ENCODE measurements at regions not wholly inside any gene's neighbourhood (a gene's known extent, or its start where the extent isn't known, plus 50 kb on each side); places are given as distances from the start of the nearest gene placed in this dataset.
"Not testable (repeated sequence)": the region's sequence is repeated elsewhere in the genome, so short reads cannot be mapped to it uniquely, and the experiment has no call there.

DNA sequence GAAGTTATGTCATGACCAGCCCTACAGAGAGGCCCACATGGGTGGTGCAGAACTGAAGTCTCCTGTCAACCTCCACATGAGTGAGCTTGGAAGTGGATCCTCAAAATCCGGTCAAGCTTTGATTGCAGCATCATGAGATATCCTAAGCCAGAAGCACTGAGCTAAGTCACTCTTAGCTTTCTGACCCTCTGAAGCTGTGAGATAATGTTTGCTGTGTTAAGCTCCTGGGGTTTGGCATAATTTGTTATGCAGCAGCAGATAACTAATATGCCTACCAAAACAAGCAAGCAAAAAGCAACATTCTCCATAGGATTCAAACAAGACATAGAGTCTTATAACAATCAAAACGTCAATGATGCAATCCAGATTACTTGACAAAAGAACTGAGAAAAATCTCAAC, 87.6 kb upstream of the GRIN2B start:
- TF ChIP-seq, protein P1, sequence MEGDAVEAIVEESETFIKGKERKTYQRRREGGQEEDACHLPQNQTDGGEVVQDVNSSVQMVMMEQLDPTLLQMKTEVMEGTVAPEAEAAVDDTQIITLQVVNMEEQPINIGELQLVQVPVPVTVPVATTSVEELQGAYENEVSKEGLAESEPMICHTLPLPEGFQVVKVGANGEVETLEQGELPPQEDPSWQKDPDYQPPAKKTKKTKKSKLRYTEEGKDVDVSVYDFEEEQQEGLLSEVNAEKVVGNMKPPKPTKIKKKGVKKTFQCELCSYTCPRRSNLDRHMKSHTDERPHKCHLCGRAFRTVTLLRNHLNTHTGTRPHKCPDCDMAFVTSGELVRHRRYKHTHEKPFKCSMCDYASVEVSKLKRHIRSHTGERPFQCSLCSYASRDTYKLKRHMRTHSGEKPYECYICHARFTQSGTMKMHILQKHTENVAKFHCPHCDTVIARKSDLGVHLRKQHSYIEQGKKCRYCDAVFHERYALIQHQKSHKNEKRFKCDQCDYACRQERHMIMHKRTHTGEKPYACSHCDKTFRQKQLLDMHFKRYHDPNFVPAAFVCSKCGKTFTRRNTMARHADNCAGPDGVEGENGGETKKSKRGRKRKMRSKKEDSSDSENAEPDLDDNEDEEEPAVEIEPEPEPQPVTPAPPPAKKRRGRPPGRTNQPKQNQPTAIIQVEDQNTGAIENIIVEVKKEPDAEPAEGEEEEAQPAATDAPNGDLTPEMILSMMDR (IDR thresholded peaks at IDR 0.05) = no peak

DNA sequence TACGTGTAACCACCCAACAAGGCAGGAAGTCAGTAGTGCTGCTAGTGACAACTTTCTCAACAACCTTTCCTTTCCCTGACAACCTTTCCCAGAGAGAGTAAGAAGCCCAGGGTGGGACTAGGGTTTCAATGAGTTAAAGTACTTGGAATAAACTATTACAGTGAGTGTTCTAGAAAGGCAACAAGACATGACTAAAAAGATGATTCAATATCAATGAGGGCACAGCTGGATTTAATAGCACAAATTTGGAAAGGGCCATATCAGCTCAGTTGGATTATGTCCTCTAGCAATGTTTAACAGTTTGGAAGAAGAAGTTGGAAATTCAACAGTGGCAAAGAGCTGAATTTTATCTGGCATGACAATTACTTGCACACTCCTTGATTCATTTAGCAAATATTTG, 90.4 kb upstream of the GRIN2B start:
- TF ChIP-seq, protein P1 (IDR thresholded peaks at IDR 0.05) = no peak
- DNase-seq (ENCODE audit: low spot score) = no peak
- Histone ChIP-seq H3K27ac (no peak overlapping the region), H3K4me3 (no peak overlapping the region)

More for the DNA sequence above, 87.6 kb upstream of the GRIN2B start:
- no peak overlapping the region for H3K27ac ChIP-seq
- no peak overlapping the region for H3K4me3 ChIP-seq
- DNase-seq (ENCODE audit: low spot score) = no peak

DNA sequence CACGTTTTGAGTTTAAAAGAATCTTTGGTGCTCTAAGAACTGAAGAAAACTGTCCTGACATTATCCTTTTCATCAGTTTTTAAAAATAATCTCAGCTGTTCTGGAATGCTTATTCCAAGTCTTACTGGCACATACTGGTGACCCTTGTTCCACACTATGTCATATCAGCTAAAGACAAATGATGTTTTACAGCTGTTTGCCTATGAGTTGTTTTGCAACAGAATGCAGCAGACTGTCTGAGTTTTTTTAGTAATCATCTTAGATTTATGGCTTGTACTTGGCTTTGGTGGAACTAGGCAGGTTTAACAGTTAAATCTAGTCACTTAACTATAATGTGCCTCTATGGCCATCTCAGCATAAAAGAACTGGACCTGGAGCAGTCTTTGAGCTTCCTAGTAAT, 91.6 kb upstream of the GRIN2B start:
- DNase-seq (ENCODE audit: low spot score) = no peak
- TF ChIP-seq, protein P1 (IDR thresholded peaks at IDR 0.05) = no peak
- Histone ChIP-seq H3K27ac (no peak overlapping the region), H3K4me3 (no peak overlapping the region)

DNA sequence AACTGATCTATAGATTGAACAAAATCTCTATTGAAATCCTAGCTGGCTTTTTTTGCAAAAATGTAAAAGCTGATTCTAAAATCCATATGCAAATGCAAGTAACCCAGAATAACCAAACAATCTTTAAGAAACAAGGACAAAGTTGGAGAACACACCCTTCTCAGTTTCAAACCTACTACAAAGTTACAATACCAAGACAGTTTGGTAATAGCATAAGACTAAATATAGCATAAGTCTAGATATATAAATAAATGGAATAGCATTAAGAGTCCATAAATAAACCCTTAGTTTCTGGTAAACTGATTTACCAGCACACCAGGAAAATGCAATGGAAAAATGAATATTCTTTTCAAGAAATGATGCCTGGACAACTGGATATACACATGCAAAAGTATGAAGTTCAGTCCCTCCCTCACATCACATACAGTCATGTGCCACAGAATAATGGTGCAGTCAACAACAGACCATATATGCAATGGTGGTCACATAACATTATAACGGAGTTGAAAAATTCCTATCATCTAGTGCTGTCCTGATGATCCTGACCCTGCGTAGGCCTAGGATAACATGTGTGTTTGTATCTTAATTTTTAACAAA, 94.5 kb upstream of the GRIN2B start:
- DNase-seq (ENCODE audit: low spot score) = no peak
- Histone ChIP-seq H3K27ac (no peak overlapping the region), H3K4me3 (no peak overlapping the region)
- TF ChIP-seq, protein P1 (IDR thresholded peaks at IDR 0.05) = no peak

DNA sequence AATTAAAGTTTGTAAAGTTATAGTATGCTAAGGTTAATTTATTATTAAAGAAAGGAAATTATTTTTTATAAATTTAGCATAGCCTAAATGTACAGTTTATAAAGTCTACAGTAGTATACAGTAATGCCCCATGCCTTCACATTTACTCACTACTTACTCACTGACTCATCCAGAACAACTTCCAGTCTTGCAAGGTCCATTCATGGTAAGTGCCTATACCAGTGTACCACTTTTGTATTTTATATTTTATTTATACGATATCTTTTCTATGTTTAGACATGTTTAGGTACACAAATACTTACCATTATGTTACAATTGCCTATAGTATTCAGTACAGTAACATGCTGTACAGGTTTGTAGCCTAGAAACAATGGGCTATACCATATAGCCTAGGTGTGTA, 95.1 kb upstream of the GRIN2B start:
- Histone ChIP-seq H3K27ac (no peak overlapping the region), H3K4me3 (no peak overlapping the region)
- DNase-seq (ENCODE audit: low spot score) = no peak
- TF ChIP-seq, protein P1 (IDR thresholded peaks at IDR 0.05) = no peak

DNA sequence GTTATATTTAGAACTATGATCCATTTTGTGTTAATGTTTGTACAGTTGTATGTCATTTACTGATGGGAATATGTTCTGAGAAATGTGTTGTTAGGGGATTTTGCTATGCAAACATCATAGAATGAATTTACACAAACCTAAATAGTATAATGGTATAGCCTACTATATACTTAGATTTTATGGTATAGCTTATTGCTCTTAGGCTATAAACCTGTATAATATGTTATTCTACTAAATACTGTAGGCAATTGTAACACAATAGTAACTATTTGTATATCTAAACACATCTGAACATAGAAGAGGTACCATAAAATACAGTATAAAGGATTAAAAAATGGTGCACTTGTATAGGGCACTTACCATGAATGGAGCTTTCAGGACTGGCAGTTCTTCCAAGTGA, 105.4 kb upstream of the GRIN2B start:
- TF ChIP-seq, protein P1 (IDR thresholded peaks at IDR 0.05) = no peak
- no peak overlapping the region for H3K4me3 ChIP-seq
- DNase-seq (ENCODE audit: low spot score) = no peak
- no peak overlapping the region for H3K27ac ChIP-seq

DNA sequence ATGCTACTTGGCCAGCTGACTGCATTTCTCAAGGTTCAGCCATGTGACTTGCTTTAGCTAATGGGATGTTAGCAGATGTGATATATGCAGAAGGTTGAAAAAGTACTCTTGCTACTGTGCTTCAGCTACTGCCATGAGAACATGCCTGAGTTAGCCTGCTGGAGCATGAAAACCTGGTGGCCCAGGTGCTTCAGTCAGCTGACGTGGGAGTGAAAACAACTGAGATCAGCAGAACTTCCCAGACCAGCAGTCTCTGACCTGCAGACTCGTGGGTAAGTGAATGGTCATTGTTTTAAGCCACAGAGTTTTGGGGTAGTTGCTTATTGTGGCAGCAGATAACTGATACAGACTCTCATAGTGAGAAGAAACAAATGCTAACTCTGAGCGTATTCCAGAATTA, 118.6 kb upstream of the GRIN2B start:
- TF ChIP-seq, protein P1 (IDR thresholded peaks at IDR 0.05) = no peak
- H3K27ac ChIP-seq = no peak overlapping the region
- no peak overlapping the region for H3K4me3 ChIP-seq
- DNase-seq (ENCODE audit: low spot score) = no peak

DNA sequence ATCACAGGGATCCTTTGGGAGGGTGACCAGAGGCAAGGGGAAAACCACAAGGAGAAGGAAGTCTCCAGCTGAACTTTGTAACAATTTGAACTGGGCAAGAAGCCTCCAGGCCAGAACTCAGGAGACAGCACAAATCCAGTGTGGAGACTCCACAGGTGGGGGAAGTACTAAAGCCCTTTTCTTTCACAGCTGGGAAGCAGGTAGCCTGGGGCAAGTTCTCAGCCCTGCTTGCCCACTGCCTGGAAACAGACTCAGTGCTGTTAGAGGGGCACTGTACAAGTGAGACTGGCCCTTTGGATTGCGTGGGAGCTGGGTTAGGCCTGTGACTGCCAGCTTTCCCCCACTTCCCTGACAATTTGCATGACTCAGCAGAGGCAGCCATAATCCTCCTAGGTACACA, 120.2 kb upstream of the GRIN2B start:
- not testable (repeated sequence) for H3K27ac ChIP-seq; H3K4me3 ChIP-seq; DNase-seq (ENCODE audit: low spot score)

Data from coronary artery (tissue), 2 donors.